Fibroblast of mammary gland (primary cell): ENCODE measurements at regions not wholly inside any gene's neighbourhood (a gene's known extent, or its start where the extent isn't known, plus 50 kb on each side); places are given as distances from the start of the nearest gene placed in this dataset.
"Not testable (repeated sequence)": the region's sequence is repeated elsewhere in the genome, so short reads cannot be mapped to it uniquely, and the experiment has no call there.

Experiments used
- DNase-seq: peaks from one replicate; pipeline ENCODE4 v3.0.0-alpha.2; 2010; ENCODE audit warnings: low read depth
- H3K4me3 ChIP-seq: 2 replicates; pipeline ENCODE4 v1.5.1; 2011; ENCODE audit warnings: low read depth, mild to moderate bottlenecking, low read length, moderate library complexity; ENCODE audit not compliant: control insufficient read depth
- TF ChIP-seq, protein P1 (sequence below): conservative IDR thresholded peaks from 2 replicates; pipeline ENCODE4 v1.5.1; 2011; ENCODE audit warnings: low read depth, low read length, inconsistent platforms; ENCODE audit not compliant: control insufficient read depth, insufficient read depth

DNA sequence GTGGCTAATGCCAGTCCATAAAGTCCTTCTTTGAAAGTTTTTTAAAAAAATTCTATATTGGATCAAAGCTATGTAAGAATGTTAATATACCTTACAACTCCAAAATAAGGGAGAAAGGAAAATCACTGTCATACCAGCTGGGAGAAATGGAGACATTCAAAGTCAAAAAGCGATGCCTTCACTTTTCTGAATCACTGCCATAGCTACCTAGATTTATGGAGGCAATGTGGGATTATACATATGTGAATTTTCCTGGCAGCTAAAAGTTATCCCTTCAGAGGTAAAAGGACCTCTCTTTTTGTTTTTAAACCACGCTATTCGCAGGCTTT, 59.6 kb upstream of the PDE3B start:
- TF ChIP-seq, protein P1, sequence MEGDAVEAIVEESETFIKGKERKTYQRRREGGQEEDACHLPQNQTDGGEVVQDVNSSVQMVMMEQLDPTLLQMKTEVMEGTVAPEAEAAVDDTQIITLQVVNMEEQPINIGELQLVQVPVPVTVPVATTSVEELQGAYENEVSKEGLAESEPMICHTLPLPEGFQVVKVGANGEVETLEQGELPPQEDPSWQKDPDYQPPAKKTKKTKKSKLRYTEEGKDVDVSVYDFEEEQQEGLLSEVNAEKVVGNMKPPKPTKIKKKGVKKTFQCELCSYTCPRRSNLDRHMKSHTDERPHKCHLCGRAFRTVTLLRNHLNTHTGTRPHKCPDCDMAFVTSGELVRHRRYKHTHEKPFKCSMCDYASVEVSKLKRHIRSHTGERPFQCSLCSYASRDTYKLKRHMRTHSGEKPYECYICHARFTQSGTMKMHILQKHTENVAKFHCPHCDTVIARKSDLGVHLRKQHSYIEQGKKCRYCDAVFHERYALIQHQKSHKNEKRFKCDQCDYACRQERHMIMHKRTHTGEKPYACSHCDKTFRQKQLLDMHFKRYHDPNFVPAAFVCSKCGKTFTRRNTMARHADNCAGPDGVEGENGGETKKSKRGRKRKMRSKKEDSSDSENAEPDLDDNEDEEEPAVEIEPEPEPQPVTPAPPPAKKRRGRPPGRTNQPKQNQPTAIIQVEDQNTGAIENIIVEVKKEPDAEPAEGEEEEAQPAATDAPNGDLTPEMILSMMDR = no peak
- no peak overlapping the region for H3K4me3 ChIP-seq
- DNase-seq = no peak

DNA sequence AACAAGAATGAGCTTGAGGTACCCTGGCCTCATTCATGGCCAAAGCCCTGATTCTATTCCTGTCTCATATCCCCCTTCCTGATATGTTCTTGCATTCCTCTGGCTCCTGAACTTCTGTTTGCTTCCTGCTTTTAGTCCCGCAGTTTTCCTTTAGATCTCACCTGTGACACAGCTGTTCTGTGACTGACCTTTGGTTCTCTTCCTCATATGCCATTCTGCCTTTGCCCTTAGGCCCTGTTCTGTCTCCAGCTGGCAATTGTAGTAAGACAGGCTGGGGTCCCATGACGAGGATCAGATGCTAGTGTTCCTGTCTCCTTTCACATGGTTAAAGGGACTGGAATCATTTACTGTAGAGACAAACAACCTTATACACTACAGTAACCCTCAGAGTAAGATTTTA, 59.0 kb upstream of the PDE3B start:
- H3K4me3 ChIP-seq = no peak overlapping the region
- TF ChIP-seq, protein P1 = no peak

DNA sequence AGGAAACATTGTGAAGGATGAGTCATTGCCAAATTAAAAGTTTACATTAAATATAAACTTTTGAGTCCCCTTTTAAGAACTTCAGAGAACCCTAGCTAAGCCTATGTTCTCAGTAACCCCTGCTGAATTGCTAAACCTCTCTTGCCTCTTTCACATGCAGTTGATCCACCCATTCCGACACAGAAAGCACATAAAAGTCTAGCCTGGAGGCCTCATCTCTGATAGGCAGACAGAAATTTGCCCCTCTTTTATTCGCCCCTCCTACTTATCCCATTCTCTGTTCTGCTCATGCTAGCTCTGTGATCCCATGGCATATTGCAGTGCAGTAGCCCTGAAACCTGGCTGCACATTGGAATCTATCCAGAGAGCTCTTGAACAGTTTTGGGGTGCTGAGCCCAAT, 58.2 kb upstream of the PDE3B start:
- H3K4me3 ChIP-seq = no peak overlapping the region
- TF ChIP-seq, protein P1 = no peak
- DNase-seq = no peak

More for the DNA sequence above, 59.0 kb upstream of the PDE3B start:
- DNase-seq = no peak

DNA sequence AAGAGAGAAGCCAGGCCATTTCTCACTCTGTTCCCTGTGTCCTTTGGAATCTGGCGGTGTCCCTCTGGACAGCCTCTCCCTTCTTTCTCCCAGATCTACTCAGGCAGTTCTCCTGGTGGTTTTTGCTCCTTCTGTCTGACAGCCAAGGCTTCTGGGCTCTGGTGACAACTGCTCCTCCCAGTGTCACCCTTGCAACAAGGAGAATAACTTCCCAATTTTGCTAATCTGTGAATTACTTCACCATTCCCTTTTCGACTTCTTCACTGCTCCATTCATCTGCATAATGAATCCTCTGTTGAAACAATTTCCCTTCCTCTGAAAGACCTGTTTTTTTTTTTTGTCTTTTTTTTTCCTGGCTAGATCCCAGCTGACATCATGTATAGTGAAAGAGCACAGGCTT, 56.3 kb upstream of the PDE3B start:
- TF ChIP-seq, protein P1 = no peak
- H3K4me3 ChIP-seq = no peak overlapping the region
- DNase-seq = no peak

DNA sequence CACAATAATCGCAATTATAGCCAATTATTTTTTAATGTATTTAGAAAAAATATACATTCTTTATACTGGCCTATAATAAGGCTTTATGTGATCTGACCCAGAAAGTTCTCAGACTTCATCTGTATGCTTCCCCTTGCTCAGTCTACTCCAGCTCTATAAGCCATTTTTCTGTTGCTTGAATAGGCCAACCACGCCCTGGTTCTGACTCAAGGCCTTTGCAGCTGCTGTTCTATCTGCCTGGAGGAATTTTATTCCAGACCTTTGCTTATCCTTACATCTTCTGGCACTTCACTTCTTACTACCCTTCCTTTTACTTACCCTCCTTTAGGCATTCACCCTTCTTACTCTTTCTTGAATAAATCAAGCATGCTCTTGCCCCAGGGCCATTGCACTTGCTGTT, 54.9 kb upstream of the PDE3B start:
- TF ChIP-seq, protein P1 = no peak

DNA sequence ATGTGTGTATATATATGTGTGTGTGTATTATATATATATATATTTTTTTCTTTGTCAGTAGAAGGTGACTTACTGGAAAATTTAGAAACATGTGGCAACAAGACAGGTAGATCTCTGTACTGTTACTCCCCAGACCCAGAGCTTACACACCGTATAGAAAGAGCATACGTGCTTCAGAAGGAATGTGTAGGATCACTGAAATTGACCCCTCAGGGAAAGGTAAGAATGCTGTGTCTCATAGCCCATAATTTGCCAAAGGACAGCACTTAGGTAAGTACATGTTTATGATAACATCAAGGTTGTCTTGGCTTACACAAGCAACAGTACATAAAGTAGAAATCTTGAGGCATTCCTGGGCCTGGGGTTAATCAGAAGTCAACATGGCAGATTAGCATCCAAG, 54.2 kb upstream of the PDE3B start:
- DNase-seq = no peak
- no peak overlapping the region for H3K4me3 ChIP-seq
- TF ChIP-seq, protein P1 = no peak

More for the DNA sequence above, 54.9 kb upstream of the PDE3B start:
- H3K4me3 ChIP-seq = no peak overlapping the region
- DNase-seq = no peak

DNA sequence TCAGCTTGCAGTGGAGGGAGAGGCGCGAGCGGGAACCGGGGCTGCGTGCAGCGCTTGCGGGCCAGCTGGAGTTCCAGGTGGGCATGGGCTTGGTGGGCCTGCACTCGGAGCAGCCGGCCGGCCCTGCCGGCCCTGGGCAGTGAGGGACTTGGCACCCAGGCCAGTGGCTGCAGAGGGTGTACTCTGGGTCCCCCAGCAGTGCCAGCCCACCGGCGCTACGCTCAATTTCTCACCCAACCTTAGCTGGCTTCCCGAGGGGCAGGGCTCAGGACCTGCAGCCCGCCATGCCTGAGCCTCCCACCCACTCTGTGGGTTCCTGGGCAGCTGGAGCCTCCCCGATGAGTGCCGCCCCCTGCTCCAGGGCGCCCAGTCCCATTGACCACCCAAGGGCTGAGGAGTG, 52.6 kb upstream of the PDE3B start:
- DNase-seq, H3K4me3 ChIP-seq: not testable (repeated sequence)
